ENCODE measurements at regions not wholly inside any gene's neighbourhood (a gene's known extent, or its start where the extent isn't known, plus 50 kb on each side); places are given as distances from the start of the nearest gene placed in this dataset.

DNA sequence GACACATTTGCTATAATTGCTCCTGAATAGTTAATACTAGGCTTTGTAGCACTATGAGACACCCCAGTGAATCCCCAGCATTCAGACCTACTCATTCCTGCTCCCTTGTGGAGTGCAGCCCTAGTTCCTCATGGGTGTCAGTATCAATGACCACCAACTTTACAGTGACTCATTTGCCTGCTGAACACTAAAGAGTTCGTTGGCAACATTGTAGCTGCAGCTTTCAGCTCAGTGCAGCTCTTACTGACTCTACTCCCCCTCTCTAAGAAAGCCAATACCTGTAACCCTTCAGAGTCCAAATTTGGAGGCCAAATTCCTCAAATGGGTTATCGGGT, 127.1 kb upstream of the MTPN start:
- TF ChIP-seq EP300 (IDR thresholded peaks at IDR 0.05) (no peak), POLR2AphosphoS5 (IDR thresholded peaks at IDR 0.05) (no peak), POLR2A (IDR thresholded peaks at IDR 0.05) (no peak)
- TF ChIP-seq, protein P1, sequence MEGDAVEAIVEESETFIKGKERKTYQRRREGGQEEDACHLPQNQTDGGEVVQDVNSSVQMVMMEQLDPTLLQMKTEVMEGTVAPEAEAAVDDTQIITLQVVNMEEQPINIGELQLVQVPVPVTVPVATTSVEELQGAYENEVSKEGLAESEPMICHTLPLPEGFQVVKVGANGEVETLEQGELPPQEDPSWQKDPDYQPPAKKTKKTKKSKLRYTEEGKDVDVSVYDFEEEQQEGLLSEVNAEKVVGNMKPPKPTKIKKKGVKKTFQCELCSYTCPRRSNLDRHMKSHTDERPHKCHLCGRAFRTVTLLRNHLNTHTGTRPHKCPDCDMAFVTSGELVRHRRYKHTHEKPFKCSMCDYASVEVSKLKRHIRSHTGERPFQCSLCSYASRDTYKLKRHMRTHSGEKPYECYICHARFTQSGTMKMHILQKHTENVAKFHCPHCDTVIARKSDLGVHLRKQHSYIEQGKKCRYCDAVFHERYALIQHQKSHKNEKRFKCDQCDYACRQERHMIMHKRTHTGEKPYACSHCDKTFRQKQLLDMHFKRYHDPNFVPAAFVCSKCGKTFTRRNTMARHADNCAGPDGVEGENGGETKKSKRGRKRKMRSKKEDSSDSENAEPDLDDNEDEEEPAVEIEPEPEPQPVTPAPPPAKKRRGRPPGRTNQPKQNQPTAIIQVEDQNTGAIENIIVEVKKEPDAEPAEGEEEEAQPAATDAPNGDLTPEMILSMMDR (IDR thresholded peaks at IDR 0.05), result no peak

Measured in stomach (tissue), 4 donors.